ENCODE measurements at regions not wholly inside any gene's neighbourhood (a gene's known extent, or its start where the extent isn't known, plus 50 kb on each side); places are given as distances from the start of the nearest gene placed in this dataset.
"Not testable (repeated sequence)": the region's sequence is repeated elsewhere in the genome, so short reads cannot be mapped to it uniquely, and the experiment has no call there.

GRCh38 chr4:27813699-27814425 is 953.2 kb downstream of the STIM2 start:
- not testable (repeated sequence) for TF ChIP-seq CTCF, POLR2A, EP300 (IDR thresholded peaks at IDR 0.05)

All from tibial nerve (tissue), 4 donors.